Activated T-helper 17 cell treated with anti-CD3 and anti-CD28 coated beads, Interleukin-2, amount 50 U/mL, for 72 hours (primary cell): ENCODE measurements at regions not wholly inside any gene's neighbourhood (a gene's known extent, or its start where the extent isn't known, plus 50 kb on each side); places are given as distances from the start of the nearest gene placed in this dataset.
"Not testable (repeated sequence)": the region's sequence is repeated elsewhere in the genome, so short reads cannot be mapped to it uniquely, and the experiment has no call there.

Source experiments
- ATAC-seq: fragments of 150-1000 bp; cut with Tn5 transposase; replicated peaks from 2 replicates; pipeline ENCODE4 v1.10.0; 2021; ENCODE audit warnings: mild to moderate bottlenecking, moderate library complexity
- H3K27ac Mint-ChIP-seq: one replicate; pipeline ENCODE4 v1.8.0; 2022; ENCODE audit warnings: mixed read lengths
- H3K27me3 Mint-ChIP-seq: one replicate; pipeline ENCODE4 v1.8.0; 2022; ENCODE audit warnings: mixed read lengths
- H3K36me3 Mint-ChIP-seq: one replicate; pipeline ENCODE4 v1.8.0; 2022; ENCODE audit warnings: low read depth, mild to moderate bottlenecking, mixed read lengths
- H3K4me1 Mint-ChIP-seq: one replicate; pipeline ENCODE4 v1.8.0; 2022; ENCODE audit warnings: mixed read lengths
- H3K4me3 Mint-ChIP-seq: one replicate; pipeline ENCODE4 v1.8.0; 2022; ENCODE audit warnings: mild to moderate bottlenecking, mixed read lengths
- H3K9me3 Mint-ChIP-seq: one replicate; pipeline ENCODE4 v1.8.0; 2022; ENCODE audit warnings: mixed read lengths

DNA sequence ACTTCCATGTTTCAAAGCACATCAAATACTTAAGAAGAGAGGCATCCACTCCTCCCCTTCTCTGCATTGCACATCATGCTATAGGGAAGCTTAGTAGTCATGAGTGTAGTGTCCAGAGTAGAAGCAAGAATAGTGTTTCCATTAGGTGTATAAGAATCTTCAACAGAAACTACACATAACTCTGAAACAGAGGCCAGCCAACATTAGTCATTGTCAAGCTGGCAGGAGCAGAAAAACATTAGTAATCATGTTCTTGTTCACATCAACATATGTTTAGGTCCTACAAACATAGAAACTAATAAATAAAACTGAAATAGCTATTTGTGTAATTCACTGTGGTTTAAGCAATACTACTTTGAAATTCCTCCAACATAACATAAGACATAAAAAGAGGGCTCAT lies 370.2 kb downstream of the PPP1R3A start:
- H3K36me3 Mint-ChIP-seq = no peaks in the 10 kb centered on the region
- H3K4me1 Mint-ChIP-seq = no peaks in the 10 kb centered on the region
- ATAC-seq = no peak
- peaks cover 11% of the 10 kb centered on the region for H3K9me3 Mint-ChIP-seq
- H3K4me3 Mint-ChIP-seq = no peak overlapping the region
- no peak overlapping the region for H3K27ac Mint-ChIP-seq
- no peaks in the 10 kb centered on the region for H3K27me3 Mint-ChIP-seq

DNA sequence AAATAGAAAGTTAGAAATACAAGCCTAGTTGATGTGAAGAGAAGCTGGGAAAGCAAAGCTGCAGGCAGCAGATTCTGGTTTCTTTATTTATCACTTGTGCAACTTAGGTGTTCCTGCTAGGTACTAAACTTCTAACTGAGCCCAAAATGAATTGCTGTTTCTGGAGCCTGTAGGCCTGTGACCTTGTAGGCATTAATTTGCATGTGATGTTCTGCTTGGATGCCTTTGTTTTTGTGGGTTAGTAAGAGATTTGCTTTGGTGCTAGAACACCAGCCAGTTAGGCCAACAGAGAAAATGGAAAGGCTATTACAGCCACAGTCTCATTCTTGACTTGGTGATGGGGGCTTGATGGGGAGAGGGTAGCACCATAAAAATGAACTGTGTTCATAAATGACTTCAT lies 370.7 kb downstream of the PPP1R3A start:
- ATAC-seq = no peak
- no peak overlapping the region for H3K4me3 Mint-ChIP-seq
- H3K9me3 Mint-ChIP-seq = peaks cover 11% of the 10 kb centered on the region

DNA sequence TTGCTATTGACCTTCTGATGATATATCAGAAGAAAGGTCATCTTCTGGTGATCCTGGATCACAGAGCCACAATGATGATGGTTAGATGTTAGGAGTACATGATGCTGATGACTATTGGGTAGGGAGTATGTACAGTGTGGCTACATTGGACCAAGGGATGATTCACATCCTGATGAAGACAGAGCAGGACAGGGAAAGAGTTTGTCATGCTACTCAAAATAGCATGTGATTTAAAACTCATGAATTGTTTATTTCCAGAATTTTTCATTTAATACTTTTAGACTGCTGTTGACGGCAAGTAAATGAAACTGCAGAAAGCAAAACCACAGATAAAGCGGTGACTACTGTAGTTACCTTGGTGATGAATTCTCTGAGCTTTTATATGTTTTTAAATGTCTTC lies 397.3 kb downstream of the PPP1R3A start:
- H3K4me1 Mint-ChIP-seq = no peaks in the 10 kb centered on the region
- H3K27ac Mint-ChIP-seq = no peak overlapping the region
- no peaks in the 10 kb centered on the region for H3K9me3 Mint-ChIP-seq
- no peak overlapping the region for H3K4me3 Mint-ChIP-seq
- H3K27me3 Mint-ChIP-seq = no peaks in the 10 kb centered on the region
- no peaks in the 10 kb centered on the region for H3K36me3 Mint-ChIP-seq
- no peak for ATAC-seq

More for the DNA sequence above, 370.7 kb downstream of the PPP1R3A start:
- no peaks in the 10 kb centered on the region for H3K27me3 Mint-ChIP-seq
- H3K4me1 Mint-ChIP-seq = no peaks in the 10 kb centered on the region
- H3K36me3 Mint-ChIP-seq = no peaks in the 10 kb centered on the region
- no peak overlapping the region for H3K27ac Mint-ChIP-seq

DNA sequence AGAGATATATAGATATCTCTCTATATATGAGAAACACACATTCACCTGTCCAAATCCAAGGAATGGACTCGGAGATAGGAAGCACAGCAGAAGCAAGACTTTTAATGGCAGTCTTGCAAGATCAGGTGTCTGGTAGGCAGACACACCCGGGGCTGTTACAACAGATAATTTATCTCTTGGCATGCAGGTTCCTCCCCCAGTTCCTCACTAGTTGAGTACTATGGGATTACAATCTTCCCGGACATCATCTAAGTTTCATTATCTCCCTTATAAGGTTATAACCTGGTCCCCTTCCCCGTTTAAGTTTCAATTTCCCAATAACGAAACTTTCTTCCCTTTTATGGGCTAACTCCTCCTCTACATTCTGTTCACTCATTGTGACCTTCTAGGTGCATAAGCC lies 399.3 kb downstream of the PPP1R3A start:
- Mint-ChIP-seq H3K36me3 (no peaks in the 10 kb centered on the region), H3K4me1 (no peaks in the 10 kb centered on the region), H3K27me3 (no peaks in the 10 kb centered on the region), H3K27ac (no peak overlapping the region), H3K4me3 (no peak overlapping the region), H3K9me3 (no peaks in the 10 kb centered on the region)
- no peak for ATAC-seq

DNA sequence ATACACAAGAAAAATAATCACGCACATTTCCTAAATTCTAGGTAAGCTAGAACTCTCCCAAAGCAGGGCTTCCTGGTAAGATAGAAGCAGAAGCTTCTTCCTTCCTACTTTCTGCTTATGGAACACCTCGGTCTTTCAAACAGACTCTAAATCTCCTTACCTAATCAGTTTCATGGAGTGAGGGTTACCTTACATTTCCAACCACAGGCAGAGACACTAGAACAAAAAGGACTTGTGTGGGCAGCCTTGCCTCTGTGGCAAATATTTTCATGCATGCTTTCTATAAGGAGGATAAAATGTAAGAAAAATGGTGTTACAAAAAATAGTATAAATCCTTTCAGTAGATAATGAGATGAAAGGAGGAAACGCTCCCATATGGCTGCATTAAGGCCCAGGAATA lies 386.3 kb upstream of the SMIM30 start:
- Mint-ChIP-seq H3K4me3 (no peak overlapping the region), H3K27ac (no peak overlapping the region), H3K4me1 (no peaks in the 10 kb centered on the region), H3K27me3 (no peaks in the 10 kb centered on the region), H3K36me3 (no peaks in the 10 kb centered on the region), H3K9me3 (peaks cover 4% of the 10 kb centered on the region)
- no peak for ATAC-seq

DNA sequence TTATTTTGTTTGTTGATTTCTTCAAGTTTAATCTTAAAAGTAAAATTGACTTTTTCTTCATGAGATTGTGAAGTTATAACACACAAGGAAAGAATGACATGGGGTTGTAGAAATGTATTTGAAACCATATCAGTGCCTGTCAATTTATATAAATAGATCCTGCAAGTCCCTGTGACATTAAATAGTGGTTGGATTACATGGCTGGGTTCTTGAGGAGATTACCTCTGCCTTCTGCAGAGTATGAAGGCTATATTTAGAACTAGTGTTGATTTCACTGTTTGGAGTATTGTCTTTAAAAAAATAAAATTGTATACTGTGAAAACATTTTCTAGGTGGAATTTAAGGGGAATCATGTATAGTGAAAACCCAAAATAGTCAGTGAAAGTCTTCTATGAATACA lies 385.8 kb upstream of the SMIM30 start:
- ATAC-seq = no peak

DNA sequence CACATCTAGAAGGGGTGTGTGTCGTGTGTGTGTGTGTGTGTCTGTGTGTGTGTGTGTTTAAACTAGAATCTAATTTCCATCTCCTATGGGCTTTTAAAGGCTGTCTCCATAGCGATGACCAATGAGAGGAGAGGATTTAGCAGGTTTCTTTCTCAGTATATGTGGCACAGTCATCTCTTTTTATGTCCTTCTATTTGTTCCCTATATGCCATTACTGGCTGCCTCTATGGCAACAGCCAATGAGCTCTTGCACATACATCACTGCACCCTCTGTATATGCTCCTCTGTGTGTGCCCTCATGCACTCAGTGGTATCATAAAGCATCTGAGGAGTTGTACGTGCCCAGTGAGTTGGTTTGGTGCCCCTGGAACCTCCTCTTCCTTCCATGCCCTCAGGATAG lies 378.2 kb upstream of the SMIM30 start:
- H3K27me3 Mint-ChIP-seq, H3K9me3 Mint-ChIP-seq, ATAC-seq, H3K27ac Mint-ChIP-seq, H3K4me3 Mint-ChIP-seq, H3K36me3 Mint-ChIP-seq, H3K4me1 Mint-ChIP-seq: not testable (repeated sequence)

More for the DNA sequence above, 385.8 kb upstream of the SMIM30 start:
- H3K4me3 Mint-ChIP-seq = no peak overlapping the region
- H3K9me3 Mint-ChIP-seq = peaks cover 4% of the 10 kb centered on the region
- no peaks in the 10 kb centered on the region for H3K36me3 Mint-ChIP-seq
- H3K27ac Mint-ChIP-seq = no peak overlapping the region
- H3K27me3 Mint-ChIP-seq = no peaks in the 10 kb centered on the region
- H3K4me1 Mint-ChIP-seq = no peaks in the 10 kb centered on the region

DNA sequence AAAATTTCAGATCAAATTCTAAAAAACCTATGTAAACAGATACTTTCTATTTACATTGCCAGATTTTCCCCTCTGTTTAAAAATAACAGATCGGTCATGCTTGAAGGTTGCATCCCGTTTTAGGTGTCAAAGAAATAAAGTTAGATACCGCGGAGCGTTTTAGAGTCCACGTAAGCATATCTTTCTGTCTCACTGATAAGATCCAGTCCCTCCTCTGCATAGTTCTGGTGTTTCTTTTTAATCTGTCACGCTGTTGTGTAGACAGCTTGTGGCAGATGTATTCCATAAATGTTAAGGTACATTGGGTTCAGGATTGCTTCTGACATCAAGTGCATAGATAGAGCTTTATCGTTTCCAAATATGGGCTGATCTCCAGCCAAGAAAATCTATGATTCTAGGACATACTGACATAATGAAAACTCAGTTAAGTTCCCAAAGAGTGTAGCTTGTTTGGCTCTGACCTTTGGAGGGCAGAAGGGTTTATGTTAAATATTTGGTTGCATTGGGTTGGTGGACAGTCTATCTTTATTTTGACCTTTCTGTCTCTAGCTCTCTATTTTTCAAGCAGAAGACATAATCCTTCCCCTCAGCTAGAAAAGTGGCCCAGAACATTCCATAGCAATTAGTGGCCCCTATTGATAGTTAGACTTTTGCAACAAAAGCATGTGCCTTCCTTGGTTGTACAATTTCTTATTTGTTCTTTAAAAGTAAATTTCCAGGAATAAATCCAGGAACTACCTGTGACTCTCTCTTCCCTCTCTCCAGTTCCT lies 376.6 kb upstream of the SMIM30 start:
- not testable (repeated sequence) for H3K4me1 Mint-ChIP-seq, H3K9me3 Mint-ChIP-seq, H3K27ac Mint-ChIP-seq, H3K36me3 Mint-ChIP-seq, ATAC-seq, H3K4me3 Mint-ChIP-seq, H3K27me3 Mint-ChIP-seq

DNA sequence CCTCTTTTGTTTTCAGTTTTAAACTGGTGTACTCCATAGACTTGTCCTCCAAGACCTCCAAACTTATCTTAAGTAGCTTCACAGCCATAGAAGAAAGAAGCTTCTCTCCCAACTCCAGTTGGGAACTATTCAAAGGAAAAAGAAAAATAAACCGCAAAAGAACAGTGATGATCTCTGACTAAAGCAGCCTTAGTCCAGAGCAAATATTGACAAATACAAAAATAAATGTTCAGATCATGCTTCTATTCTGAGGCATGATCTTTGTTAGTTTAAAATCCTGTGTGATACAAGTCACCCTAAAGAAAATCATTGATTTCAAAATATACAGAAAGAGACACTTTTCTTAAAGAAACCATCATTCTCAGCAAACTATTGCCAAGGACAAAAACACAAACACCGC lies 373.0 kb upstream of the SMIM30 start:
- Mint-ChIP-seq H3K27me3 (no peaks in the 10 kb centered on the region), H3K9me3 (no peaks in the 10 kb centered on the region), H3K27ac (no peak overlapping the region), H3K36me3 (no peaks in the 10 kb centered on the region), H3K4me1 (no peaks in the 10 kb centered on the region), H3K4me3 (no peak overlapping the region)
- ATAC-seq = no peak

DNA sequence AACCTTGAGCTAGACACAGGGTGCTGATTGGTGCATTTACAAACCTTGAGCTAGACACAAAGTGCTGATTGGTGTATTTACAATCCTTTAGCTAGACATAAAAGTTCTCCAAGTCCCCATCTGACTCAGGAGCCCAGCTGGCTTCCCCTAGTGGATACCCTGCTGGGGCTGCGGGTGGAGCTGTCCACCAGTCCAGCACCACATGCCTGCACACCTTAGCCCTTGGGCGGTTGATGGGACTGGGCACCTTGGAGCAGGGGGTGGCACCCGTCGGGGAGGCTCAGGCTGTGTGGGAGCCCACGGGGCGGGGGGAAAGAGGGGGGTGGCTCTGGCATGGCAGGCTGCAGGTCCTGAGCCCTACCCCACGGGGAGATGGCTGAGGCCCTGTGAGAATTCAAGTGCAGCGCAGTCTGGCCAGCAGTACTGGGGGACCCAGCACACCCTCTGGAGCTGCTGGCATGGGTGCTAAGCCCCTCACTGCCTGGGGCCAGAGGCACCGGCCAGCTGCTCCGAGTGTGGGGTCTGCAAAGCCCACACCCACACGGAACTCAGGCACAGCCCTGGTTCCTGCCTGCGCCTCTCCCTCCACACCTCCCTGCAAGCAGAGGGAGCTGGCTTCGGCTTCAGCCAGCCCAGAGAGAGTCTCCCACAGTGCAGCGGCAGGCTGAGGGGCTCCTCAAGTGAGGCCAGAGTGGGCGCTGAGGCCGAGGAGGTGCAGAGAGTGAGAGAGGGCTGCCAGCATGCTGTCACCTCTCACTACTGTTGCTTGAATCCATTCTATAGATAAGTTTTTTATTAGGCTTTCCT lies 369.8 kb upstream of the SMIM30 start:
- Mint-ChIP-seq H3K27me3 (no peaks in the 10 kb centered on the region), H3K4me1 (no peaks in the 10 kb centered on the region), H3K4me3 (no peak overlapping the region), H3K9me3 (no peaks in the 10 kb centered on the region), H3K27ac (no peak overlapping the region), H3K36me3 (no peaks in the 10 kb centered on the region)
- ATAC-seq = no peak

DNA sequence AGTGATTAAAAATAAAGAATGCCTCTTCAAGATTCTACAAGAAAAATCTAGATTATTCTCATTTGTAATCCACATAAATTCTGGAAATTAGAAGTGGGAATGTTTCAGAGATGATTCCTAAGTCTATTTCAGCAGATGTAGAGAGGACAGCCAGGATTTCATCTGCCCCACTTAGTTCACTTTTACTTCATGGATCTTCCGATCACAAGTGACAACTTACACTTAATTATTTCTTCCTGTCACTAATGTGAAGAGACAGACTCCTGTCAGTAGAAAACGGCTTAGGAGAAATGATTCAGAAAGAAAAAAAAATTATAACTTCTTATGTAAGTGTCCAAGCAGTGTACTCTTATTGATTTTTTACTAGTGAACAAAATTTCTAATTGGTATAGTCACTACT lies 368.2 kb upstream of the SMIM30 start:
- Mint-ChIP-seq H3K27me3 (no peaks in the 10 kb centered on the region), H3K9me3 (no peaks in the 10 kb centered on the region), H3K27ac (no peak overlapping the region), H3K36me3 (no peaks in the 10 kb centered on the region), H3K4me3 (no peak overlapping the region), H3K4me1 (no peaks in the 10 kb centered on the region)
- ATAC-seq = no peak

DNA sequence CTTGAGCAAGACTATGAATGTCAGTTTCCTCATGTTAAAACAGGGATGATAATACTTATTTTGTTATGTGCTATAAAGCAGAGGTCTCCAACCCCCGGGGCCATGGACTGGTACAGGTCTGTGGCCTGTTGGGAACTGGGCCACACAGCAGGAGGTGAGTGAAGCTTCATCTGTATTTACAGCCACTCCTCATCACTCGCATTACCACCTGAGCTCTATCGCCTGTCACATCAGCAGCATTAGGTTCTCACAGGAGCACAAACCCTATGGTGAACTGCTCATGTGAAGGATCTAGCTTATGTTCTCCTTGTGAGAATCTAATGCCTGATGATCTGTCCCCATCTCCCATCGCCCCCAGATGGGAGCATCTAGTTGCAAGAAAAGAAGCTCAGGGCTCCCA lies 365.3 kb upstream of the SMIM30 start:
- H3K27ac Mint-ChIP-seq = no peak overlapping the region
- no peaks in the 10 kb centered on the region for H3K9me3 Mint-ChIP-seq
- no peaks in the 10 kb centered on the region for H3K27me3 Mint-ChIP-seq
- no peaks in the 10 kb centered on the region for H3K4me1 Mint-ChIP-seq
- no peak for ATAC-seq
- H3K36me3 Mint-ChIP-seq = no peaks in the 10 kb centered on the region
- H3K4me3 Mint-ChIP-seq = no peak overlapping the region

DNA sequence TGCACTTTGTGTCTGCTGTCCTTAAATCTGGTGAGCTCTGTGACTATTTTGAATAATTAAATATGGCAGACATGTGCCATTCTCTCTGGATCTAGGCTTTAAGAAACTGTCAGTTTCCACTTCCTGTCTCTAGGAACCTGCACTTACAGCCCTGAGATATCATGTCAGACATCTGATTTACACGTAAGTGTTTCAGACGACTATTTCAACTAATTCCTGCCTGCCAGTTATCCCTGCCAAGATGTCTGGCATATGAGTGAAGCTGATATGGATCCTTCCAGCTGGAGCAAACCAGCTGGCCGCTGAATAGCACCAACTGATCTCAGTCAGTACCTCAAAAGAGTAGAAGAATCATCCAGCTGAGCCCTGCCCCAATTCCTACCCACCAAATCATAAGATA lies 362.2 kb upstream of the SMIM30 start:
- Mint-ChIP-seq H3K4me1 (no peaks in the 10 kb centered on the region), H3K4me3 (no peak overlapping the region), H3K36me3 (no peaks in the 10 kb centered on the region), H3K27me3 (no peaks in the 10 kb centered on the region), H3K9me3 (no peaks in the 10 kb centered on the region), H3K27ac (no peak overlapping the region)
- no peak for ATAC-seq

DNA sequence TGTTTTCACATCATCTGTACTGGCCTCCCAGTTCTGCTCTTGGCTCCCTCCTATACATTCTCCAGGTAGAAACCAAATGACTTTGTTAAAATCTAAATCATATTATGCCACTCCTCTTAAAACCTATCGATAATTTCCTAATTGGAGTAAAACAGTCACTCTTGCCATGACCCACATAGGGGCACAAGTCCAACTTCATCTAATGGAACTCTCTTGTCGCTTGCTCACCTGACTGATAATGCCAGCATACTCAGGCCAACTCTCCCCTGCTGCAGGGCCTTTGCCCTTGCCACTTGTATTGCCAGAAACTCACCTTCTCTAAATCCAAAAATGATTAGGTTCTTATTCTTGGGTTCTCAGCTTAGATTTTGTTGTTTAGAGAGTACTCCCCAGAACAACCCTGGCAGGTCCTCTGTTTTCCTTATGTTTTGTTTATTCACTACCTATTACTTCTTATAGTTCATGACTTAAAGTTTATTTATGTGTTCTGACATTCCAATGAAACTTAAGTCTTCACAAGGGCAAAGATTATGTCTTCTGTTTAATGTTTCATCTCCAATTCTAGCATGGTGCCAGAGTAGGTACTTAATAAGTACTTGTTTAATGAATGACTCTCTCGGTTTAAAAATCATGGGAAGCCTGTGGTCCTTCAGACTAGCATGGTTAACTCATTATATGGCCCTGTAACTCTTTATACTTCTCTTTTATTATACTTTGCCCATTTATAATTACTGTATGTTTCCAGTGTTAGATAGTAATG lies 345.9 kb upstream of the SMIM30 start:
- H3K36me3 Mint-ChIP-seq = no peaks in the 10 kb centered on the region
- no peak overlapping the region for H3K4me3 Mint-ChIP-seq
- no peaks in the 10 kb centered on the region for H3K4me1 Mint-ChIP-seq
- peaks cover 3% of the 10 kb centered on the region for H3K9me3 Mint-ChIP-seq
- H3K27me3 Mint-ChIP-seq = no peaks in the 10 kb centered on the region
- ATAC-seq = no peak
- H3K27ac Mint-ChIP-seq = no peak overlapping the region

DNA sequence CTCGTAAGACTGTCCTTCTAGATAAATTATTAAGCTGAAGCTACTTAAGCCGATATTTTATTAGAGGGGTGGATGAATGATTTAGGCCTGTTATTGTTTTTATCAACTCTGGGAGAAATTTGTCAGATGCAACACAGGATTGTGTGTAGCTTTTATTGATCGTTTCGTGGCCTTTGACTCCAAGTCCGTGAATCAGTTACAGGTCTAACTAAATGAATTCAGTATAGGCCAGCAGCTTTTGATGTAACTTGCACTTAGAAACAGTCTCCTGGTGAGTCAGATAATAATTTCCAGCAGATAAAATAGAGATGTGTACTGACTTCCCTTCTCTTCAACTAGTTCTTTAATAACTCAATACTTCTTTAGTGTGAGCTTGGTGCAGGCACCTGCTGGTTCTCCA lies 341.7 kb upstream of the SMIM30 start:
- Mint-ChIP-seq H3K27ac (no peak overlapping the region), H3K4me3 (no peak overlapping the region), H3K36me3 (no peaks in the 10 kb centered on the region), H3K4me1 (no peaks in the 10 kb centered on the region), H3K27me3 (no peaks in the 10 kb centered on the region), H3K9me3 (peaks cover 3% of the 10 kb centered on the region)
- no peak for ATAC-seq
